ENCODE measurements at regions not wholly inside any gene's neighbourhood (a gene's known extent, or its start where the extent isn't known, plus 50 kb on each side); places are given as distances from the start of the nearest gene placed in this dataset.

DNA sequence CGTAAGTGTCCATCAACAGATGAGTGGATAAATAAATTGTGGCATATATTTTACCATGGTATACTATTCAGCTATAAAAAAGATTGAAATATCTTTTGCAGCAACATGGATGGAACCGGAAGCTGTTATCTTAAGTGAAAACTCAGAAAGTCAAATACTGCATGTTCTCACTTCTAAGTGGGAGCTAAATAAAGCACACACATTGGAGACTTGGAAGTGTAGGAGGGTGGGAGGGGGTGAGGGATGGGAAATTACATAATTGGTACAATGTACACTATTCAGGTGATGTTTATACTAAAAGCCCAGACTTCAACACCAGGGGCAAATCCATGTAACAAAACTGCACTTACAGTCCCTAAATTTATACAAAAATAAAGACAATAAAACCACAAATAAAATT, 72.6 kb upstream of the SPRY1 start:
- no peak overlapping the region for H3K4me3 Mint-ChIP-seq (ENCODE audit: unreplicated experiment)
- H3K9me3 Mint-ChIP-seq (ENCODE audit: unreplicated experiment), result no peaks in the 10 kb centered on the region
- TF ChIP-seq, protein P1, sequence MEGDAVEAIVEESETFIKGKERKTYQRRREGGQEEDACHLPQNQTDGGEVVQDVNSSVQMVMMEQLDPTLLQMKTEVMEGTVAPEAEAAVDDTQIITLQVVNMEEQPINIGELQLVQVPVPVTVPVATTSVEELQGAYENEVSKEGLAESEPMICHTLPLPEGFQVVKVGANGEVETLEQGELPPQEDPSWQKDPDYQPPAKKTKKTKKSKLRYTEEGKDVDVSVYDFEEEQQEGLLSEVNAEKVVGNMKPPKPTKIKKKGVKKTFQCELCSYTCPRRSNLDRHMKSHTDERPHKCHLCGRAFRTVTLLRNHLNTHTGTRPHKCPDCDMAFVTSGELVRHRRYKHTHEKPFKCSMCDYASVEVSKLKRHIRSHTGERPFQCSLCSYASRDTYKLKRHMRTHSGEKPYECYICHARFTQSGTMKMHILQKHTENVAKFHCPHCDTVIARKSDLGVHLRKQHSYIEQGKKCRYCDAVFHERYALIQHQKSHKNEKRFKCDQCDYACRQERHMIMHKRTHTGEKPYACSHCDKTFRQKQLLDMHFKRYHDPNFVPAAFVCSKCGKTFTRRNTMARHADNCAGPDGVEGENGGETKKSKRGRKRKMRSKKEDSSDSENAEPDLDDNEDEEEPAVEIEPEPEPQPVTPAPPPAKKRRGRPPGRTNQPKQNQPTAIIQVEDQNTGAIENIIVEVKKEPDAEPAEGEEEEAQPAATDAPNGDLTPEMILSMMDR (IDR thresholded peaks at IDR 0.05; ENCODE audit: unreplicated experiment), result no peak
- DNase-seq (ENCODE audit: low spot score), result no peak
- peaks cover 3% of the 10 kb centered on the region for H3K36me3 Mint-ChIP-seq (ENCODE audit: low read depth, unreplicated experiment)
- H3K27ac Mint-ChIP-seq (ENCODE audit: unreplicated experiment), result no peak overlapping the region
- H3K4me1 Mint-ChIP-seq (ENCODE audit: unreplicated experiment), result peaks cover 13% of the 10 kb centered on the region
- H3K27me3 Mint-ChIP-seq (ENCODE audit: unreplicated experiment), result no peaks in the 10 kb centered on the region

DNA sequence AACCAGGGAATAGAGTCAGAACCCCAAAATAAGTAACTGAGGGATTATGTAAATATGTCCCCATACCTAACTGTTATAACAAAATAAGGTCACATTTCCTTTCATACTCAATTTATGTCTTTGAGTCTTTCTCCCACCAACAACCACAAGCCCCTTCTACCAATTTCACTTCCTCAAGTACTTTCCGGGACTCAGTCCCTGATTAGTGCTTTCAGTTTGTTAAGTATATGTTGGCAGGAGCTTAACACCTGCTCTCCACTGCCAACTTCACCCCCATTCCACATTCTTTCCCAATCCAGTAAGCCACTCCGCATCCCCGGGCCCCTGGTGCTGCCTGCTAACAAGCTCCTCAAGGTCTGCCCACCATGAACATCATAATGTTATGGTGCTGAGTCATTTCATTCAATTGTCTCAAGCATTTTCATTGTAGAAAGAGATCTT, 71.3 kb upstream of the SPRY1 start:
- Mint-ChIP-seq H3K4me3 (ENCODE audit: unreplicated experiment) (no peak overlapping the region), H3K27me3 (ENCODE audit: unreplicated experiment) (no peaks in the 10 kb centered on the region), H3K36me3 (ENCODE audit: low read depth, unreplicated experiment) (peaks cover 3% of the 10 kb centered on the region), H3K9me3 (ENCODE audit: unreplicated experiment) (no peaks in the 10 kb centered on the region), H3K4me1 (ENCODE audit: unreplicated experiment) (peaks cover 5% of the 10 kb centered on the region), H3K27ac (ENCODE audit: unreplicated experiment) (no peak overlapping the region)
- no peak for DNase-seq (ENCODE audit: low spot score)
- TF ChIP-seq, protein P1 (IDR thresholded peaks at IDR 0.05; ENCODE audit: unreplicated experiment), result no peak

DNA sequence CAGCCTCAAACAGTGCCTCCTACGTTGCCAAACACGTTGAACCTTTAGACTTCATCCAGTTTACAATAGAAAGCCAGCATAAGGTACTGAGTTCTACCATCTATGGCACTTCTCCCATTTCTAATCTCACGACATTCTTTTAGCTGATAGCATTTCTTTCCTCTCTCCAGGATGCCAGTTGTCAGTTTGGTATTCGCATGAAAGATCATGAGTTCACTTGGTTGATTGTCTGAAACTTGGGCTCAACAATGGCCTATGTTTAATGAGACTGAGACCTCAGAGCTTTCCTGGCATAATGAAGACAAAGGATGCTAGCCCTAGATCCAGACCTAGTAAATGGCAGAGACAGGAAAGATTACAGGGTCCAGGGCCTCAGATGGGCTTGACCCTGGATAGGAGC, 69.2 kb upstream of the SPRY1 start:
- H3K36me3 Mint-ChIP-seq (ENCODE audit: low read depth, unreplicated experiment), result peaks cover 3% of the 10 kb centered on the region
- H3K4me1 Mint-ChIP-seq (ENCODE audit: unreplicated experiment), result peaks cover 5% of the 10 kb centered on the region
- DNase-seq (ENCODE audit: low spot score), result no peak
- H3K9me3 Mint-ChIP-seq (ENCODE audit: unreplicated experiment), result no peaks in the 10 kb centered on the region
- no peaks in the 10 kb centered on the region for H3K27me3 Mint-ChIP-seq (ENCODE audit: unreplicated experiment)
- TF ChIP-seq, protein P1 (IDR thresholded peaks at IDR 0.05; ENCODE audit: unreplicated experiment), result no peak
- no peak overlapping the region for H3K4me3 Mint-ChIP-seq (ENCODE audit: unreplicated experiment)
- no peak overlapping the region for H3K27ac Mint-ChIP-seq (ENCODE audit: unreplicated experiment)

DNA sequence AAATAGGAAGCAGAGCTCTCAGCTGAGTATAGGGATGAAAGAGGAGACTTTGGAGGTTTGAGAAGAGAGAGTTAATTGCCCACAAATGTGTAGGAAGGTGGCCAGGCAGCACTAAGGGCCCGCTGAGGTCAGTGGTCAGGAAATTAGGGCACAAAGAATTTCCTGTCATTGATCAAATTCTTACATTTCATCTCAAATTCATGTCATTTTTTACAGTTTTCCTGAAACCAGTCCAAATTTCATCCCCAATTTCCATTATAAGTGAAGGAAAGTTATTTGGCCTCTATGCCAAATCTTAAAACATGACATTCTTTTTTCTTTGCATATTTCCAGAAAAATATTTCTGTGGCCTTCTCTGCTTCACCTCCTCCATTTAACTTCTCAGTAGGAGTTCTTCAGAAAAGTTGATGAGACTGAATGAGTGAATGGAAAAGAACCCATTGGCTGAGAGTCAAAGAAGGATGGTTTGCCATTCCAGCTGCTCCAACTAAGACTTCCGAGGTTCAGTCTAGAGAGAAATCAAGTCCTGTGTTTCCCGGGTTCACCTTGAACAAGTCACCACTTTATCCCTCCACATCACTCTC, 68.7 kb upstream of the SPRY1 start:
- Mint-ChIP-seq H3K4me1 (ENCODE audit: unreplicated experiment) (peaks cover 8% of the 10 kb centered on the region), H3K4me3 (ENCODE audit: unreplicated experiment) (no peak overlapping the region), H3K36me3 (ENCODE audit: low read depth, unreplicated experiment) (peaks cover 3% of the 10 kb centered on the region), H3K9me3 (ENCODE audit: unreplicated experiment) (no peaks in the 10 kb centered on the region), H3K27me3 (ENCODE audit: unreplicated experiment) (no peaks in the 10 kb centered on the region), H3K27ac (ENCODE audit: unreplicated experiment) (no peak overlapping the region)
- no peak for DNase-seq (ENCODE audit: low spot score)
- TF ChIP-seq, protein P1 (IDR thresholded peaks at IDR 0.05; ENCODE audit: unreplicated experiment), result no peak

DNA sequence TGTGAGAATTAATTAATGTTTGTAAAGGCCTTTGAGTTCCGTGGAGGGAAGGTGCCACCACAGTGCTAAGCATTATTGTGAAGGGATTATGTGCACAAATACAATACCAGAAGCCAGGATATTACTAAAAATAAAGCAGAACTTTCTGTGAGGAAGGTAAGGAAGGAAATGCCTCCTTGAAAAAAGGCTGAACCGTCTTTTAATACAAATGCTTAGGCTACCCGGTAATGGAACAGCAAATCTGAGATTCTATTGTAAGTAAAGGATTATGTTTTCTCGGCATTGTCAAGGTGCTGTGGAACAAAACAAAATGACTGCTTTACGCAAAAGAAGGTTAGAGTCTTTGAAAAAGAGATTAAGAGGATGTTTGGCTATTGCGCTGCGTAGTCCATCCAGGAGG, 57.9 kb upstream of the SPRY1 start:
- Mint-ChIP-seq H3K9me3 (ENCODE audit: unreplicated experiment) (no peaks in the 10 kb centered on the region), H3K4me3 (ENCODE audit: unreplicated experiment) (no peak overlapping the region), H3K27ac (ENCODE audit: unreplicated experiment) (peak overlapping the region; percentile 96)

More for the DNA sequence above, 57.9 kb upstream of the SPRY1 start:
- Mint-ChIP-seq H3K27me3 (ENCODE audit: unreplicated experiment) (no peaks in the 10 kb centered on the region), H3K36me3 (ENCODE audit: low read depth, unreplicated experiment) (no peaks in the 10 kb centered on the region), H3K4me1 (ENCODE audit: unreplicated experiment) (peaks cover 27% of the 10 kb centered on the region)
- no peak for DNase-seq (ENCODE audit: low spot score)
- TF ChIP-seq, protein P1 (IDR thresholded peaks at IDR 0.05; ENCODE audit: unreplicated experiment), result no peak

Data from endothelial cell (in vitro differentiated cells).